ENCODE measurements at regions not wholly inside any gene's neighbourhood (a gene's known extent, or its start where the extent isn't known, plus 50 kb on each side); places are given as distances from the start of the nearest gene placed in this dataset.
A peak's percentile ranks its signal among the peaks of the same experiment; 100 is the strongest.

DNA sequence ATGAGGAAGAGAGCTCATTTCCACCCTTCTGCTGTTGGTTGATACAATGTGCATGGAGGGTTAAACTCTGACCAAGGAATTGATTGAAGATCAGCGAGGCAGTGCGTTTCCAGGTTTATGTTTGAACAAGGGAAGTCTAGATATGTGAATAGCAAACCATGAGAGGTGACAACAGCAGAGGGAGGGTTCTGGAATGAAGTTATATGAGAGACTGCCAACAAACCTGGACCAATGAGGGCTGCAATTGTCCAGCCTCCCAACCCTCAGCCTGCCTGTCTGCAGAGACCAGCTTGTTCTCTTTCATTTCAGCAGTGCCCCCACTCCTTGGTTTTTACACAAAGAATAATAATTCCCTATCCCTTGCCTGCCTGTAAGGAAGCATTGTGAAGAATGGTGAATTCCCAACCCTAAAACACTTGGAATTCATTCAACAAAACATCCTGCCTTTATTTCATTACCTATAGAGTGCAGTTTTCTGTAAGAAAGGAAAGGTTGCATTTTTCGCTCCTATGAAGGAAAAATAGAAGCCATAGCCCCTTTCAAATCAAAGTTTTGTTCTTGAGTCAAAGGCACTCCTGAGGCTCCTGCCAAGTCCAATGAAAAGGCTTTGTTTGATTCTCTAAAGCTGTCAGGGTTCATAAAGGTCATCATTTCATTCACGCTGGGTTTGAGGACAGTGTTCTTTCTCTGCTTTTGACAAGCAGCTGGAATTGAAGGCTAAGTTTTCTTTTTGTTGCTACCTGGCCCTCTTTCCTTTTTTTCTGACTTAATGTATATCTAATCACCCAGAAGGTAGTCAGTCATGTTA lies 53.6 kb upstream of the ABCC4 start (continued):
- TF ChIP-seq YY1 (IDR thresholded peaks at IDR 0.05) (peak; percentile 58), ATF3 (IDR thresholded peaks at IDR 0.05) (no peak), SP1 (IDR thresholded peaks at IDR 0.05) (peak; percentile 30), HNF4G (IDR thresholded peaks at IDR 0.05) (no peak), JUND (IDR thresholded peaks at IDR 0.05) (no peak), GABPA (IDR thresholded peaks at IDR 0.05 in 1 of 2, conservative IDR thresholded peaks at IDR 0.05 in 1 of 2) (no peak), HNF4A (conservative IDR thresholded peaks at IDR 0.05) (peak; percentile 28 to 56), FOXA2 (IDR thresholded peaks at IDR 0.05) (peak; percentile 19)

DNA sequence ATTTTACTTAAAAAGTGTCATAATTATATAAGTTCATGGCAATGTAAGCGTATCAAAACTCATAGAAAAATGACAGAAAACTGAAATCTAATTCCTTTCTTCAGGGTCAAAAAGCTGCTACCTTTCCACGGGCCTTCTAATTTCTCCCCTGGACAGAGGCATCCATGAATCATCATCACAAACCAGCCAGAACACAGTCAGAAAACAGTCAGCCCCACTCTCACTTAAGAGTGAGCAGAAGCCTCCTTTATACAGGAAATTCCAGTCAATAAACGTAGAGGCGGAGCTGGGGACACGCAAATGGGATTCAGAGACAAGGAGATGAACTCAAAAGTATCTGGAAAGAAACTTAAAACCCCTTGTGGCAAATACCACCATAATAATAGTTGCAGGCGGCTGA lies 54.2 kb upstream of the ABCC4 start:
- Histone ChIP-seq H3K9ac (ENCODE audit: low read depth in 1 of 2, low read length in 2 of 2) (no peak overlapping the region), H3K4me3 (ENCODE audit: low read depth in 1 of 3, low read length in 3 of 3) (no peak overlapping the region), H3K27ac (ENCODE audit: low read depth in 1 of 2, low read length in 2 of 2) (no peak overlapping the region), H3K27me3 (ENCODE audit: control insufficient read depth in 4 of 4, insufficient read depth in 4 of 4, low read length in 3 of 4) (no peaks in the 10 kb centered on the region), H3K36me3 (ENCODE audit: control insufficient read depth in 4 of 4, insufficient read depth in 3 of 4, low read depth in 1 of 4, low read length in 3 of 4) (no peaks in the 10 kb centered on the region), H3K4me1 (ENCODE audit: control insufficient read depth in 4 of 4, insufficient read depth in 4 of 4, low read length in 3 of 4) (peaks cover 0 to 23% (median 18%) of the 10 kb centered on the region in 4 donors), H3K9me3 (ENCODE audit: control insufficient read depth in 4 of 4, low read length in 3 of 4) (no peaks in the 10 kb centered on the region)
- no peak for DNase-seq (ENCODE audit: low spot score)
- TF ChIP-seq TAF1 (conservative IDR thresholded peaks at IDR 0.05): no peak
- TF ChIP-seq NR2F2 (IDR thresholded peaks at IDR 0.05): no peak
- TF ChIP-seq GABPA (IDR thresholded peaks at IDR 0.05 in 1 of 2, conservative IDR thresholded peaks at IDR 0.05 in 1 of 2): no peak
- TF ChIP-seq HNF4G (IDR thresholded peaks at IDR 0.05): no peak
- no peak for TF ChIP-seq JUND (IDR thresholded peaks at IDR 0.05)
- TF ChIP-seq ZBTB33 (IDR thresholded peaks at IDR 0.05): no peak
- TF ChIP-seq ATF3 (IDR thresholded peaks at IDR 0.05): no peak
- TF ChIP-seq FOXA2 (IDR thresholded peaks at IDR 0.05): no peak
- no peak for TF ChIP-seq YY1 (IDR thresholded peaks at IDR 0.05)
- TF ChIP-seq, protein P1, sequence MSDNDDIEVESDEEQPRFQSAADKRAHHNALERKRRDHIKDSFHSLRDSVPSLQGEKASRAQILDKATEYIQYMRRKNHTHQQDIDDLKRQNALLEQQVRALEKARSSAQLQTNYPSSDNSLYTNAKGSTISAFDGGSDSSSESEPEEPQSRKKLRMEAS (IDR thresholded peaks at IDR 0.05): no peak
- TF ChIP-seq CTCF (IDR thresholded peaks at IDR 0.05; ENCODE audit: low read depth, low read length, missing input control): no peak
- 83% methylated on average over 6 of the region's 6 CpGs for WGBS

GRCh38 chr13:95356916-95357315 lies 55.7 kb upstream of the ABCC4 start:
- Histone ChIP-seq H3K4me3 (ENCODE audit: low read depth in 1 of 3, low read length in 3 of 3) (no peak overlapping the region), H3K9ac (ENCODE audit: low read depth in 1 of 2, low read length in 2 of 2) (no peak overlapping the region), H3K4me1 (ENCODE audit: control insufficient read depth in 4 of 4, insufficient read depth in 4 of 4, low read length in 3 of 4) (peaks cover 0 to 23% (median 18%) of the 10 kb centered on the region in 4 donors), H3K36me3 (ENCODE audit: control insufficient read depth in 4 of 4, insufficient read depth in 3 of 4, low read depth in 1 of 4, low read length in 3 of 4) (no peaks in the 10 kb centered on the region), H3K27ac (ENCODE audit: low read depth in 1 of 2, low read length in 2 of 2) (no peak overlapping the region), H3K9me3 (ENCODE audit: control insufficient read depth in 4 of 4, low read length in 3 of 4) (no peaks in the 10 kb centered on the region), H3K27me3 (ENCODE audit: control insufficient read depth in 4 of 4, insufficient read depth in 4 of 4, low read length in 3 of 4) (no peaks in the 10 kb centered on the region)
- WGBS: 75% methylated on average over 2 of the region's 2 CpGs
- TF ChIP-seq FOXA1 (IDR thresholded peaks at IDR 0.05) (no peak), HNF4A (conservative IDR thresholded peaks at IDR 0.05) (no peak), RAD21 (IDR thresholded peaks at IDR 0.05) (no peak), HNF4G (IDR thresholded peaks at IDR 0.05) (no peak), CTCF (IDR thresholded peaks at IDR 0.05; ENCODE audit: low read depth, low read length, missing input control) (no peak), JUND (IDR thresholded peaks at IDR 0.05) (no peak), SP1 (IDR thresholded peaks at IDR 0.05) (no peak), YY1 (IDR thresholded peaks at IDR 0.05) (no peak), RXRA (IDR thresholded peaks at IDR 0.05) (no peak), GABPA (IDR thresholded peaks at IDR 0.05 in 1 of 2, conservative IDR thresholded peaks at IDR 0.05 in 1 of 2) (no peak), NR2F2 (IDR thresholded peaks at IDR 0.05) (no peak)
- TF ChIP-seq, protein P1 (IDR thresholded peaks at IDR 0.05): no peak
- DNase-seq (ENCODE audit: low spot score): no peak

Measured in liver (tissue), 8 donors.